Loucy (cell line): ENCODE measurements at regions not wholly inside any gene's neighbourhood (a gene's known extent, or its start where the extent isn't known, plus 50 kb on each side); places are given as distances from the start of the nearest gene placed in this dataset.

Source experiments
- H2AFZ ChIP-seq: fragments of 200-600 bp; sonication (generic); 2 replicates; pipeline ENCODE4 v1.6.0; 2016; ENCODE audit warnings: antibody characterized with exemption, mild to moderate bottlenecking, low read length, moderate library complexity
- H3F3A ChIP-seq: fragments of 200-600 bp; 2 replicates; pipeline ENCODE4 v1.6.0; 2016; ENCODE audit warnings: antibody characterized with exemption, low read depth, mild to moderate bottlenecking
- H3K27me3 ChIP-seq: fragments of 200-600 bp; sonication (generic); 2 replicates; pipeline ENCODE4 v1.6.1; 2014; ENCODE audit warnings: low read length, mild to moderate bottlenecking; ENCODE audit not compliant: insufficient read depth, poor library complexity, severe bottlenecking
- H3K36me3 ChIP-seq: fragments of 200-600 bp; sonication (generic); 2 replicates; pipeline ENCODE4 v1.6.1; 2016; ENCODE audit warnings: low read length; ENCODE audit not compliant: insufficient read depth
- H3K4me1 ChIP-seq: fragments of 200-600 bp; sonication (generic); 2 replicates; pipeline ENCODE4 v1.5.1; 2014; ENCODE audit warnings: low read length, mild to moderate bottlenecking; ENCODE audit not compliant: insufficient read depth, poor library complexity, severe bottlenecking
- H3K4me2 ChIP-seq: fragments of 200-600 bp; sonication (generic); 2 replicates; pipeline ENCODE4 v1.6.0; 2014; ENCODE audit warnings: antibody characterized with exemption, low read length, low read depth, mild to moderate bottlenecking; ENCODE audit not compliant: poor library complexity, severe bottlenecking
- H3K4me3 ChIP-seq: fragments of 200-600 bp; sonication (generic); 2 replicates; pipeline ENCODE4 v1.5.1; 2014; ENCODE audit warnings: low read length, mild to moderate bottlenecking, mixed read lengths; ENCODE audit not compliant: poor library complexity, severe bottlenecking
- H3K79me2 ChIP-seq: fragments of 200-600 bp; sonication (generic); 2 replicates; pipeline ENCODE4 v1.6.1; 2014; ENCODE audit warnings: low read length; ENCODE audit not compliant: insufficient read depth
- H3K9ac ChIP-seq: fragments of 200-600 bp; sonication (generic); 2 replicates; pipeline ENCODE4 v1.6.0; 2014; ENCODE audit warnings: mild to moderate bottlenecking, low read depth, low read length, moderate library complexity; ENCODE audit not compliant: poor library complexity, severe bottlenecking
- H3K9me2 ChIP-seq: fragments of 200-600 bp; sonication (generic); replicated peaks from 2 replicates; pipeline ENCODE4 v1.6.1; 2016; ENCODE audit warnings: low read depth, low read length, mixed read lengths
- H3K9me3 ChIP-seq: fragments of 200-600 bp; sonication (generic); 2 replicates; pipeline ENCODE4 v1.6.1; 2014; ENCODE audit warnings: mild to moderate bottlenecking, antibody characterized with exemption, low read length, low read depth; ENCODE audit not compliant: insufficient read depth
- H4K20me1 ChIP-seq: fragments of 200-600 bp; sonication (generic); 2 replicates; pipeline ENCODE4 v1.6.0; 2014; ENCODE audit warnings: antibody characterized with exemption, low read length, mild to moderate bottlenecking; ENCODE audit not compliant: insufficient read depth, poor library complexity, severe bottlenecking
- CTCF ChIP-seq: fragments of 200-600 bp; sonication (generic); conservative IDR thresholded peaks from 2 replicates; pipeline ENCODE4 v1.5.1; 2014; ENCODE audit warnings: mild to moderate bottlenecking, antibody characterized with exemption, low read length
- EZH2phosphoT487 ChIP-seq: fragments of 200-600 bp; IDR thresholded peaks from 2 replicates; pipeline ENCODE4 v1.6.1; 2018; ENCODE audit warnings: antibody characterized with exemption, mild to moderate bottlenecking, moderate library complexity, borderline replicate concordance

GRCh38 chr7:25907731-25908130 is 244.3 kb upstream of the NFE2L3 start:
- no peak overlapping the region for H3K4me2 ChIP-seq

GRCh38 chr7:25908154-25908949 is 243.6 kb upstream of the NFE2L3 start:
- Histone ChIP-seq H3K4me1 (peaks cover 2% of the 10 kb centered on the region), H3K4me3 (no peak overlapping the region), H3K9me2 (no peaks in the 10 kb centered on the region), H3F3A (no peaks in the 10 kb centered on the region), H3K9me3 (no peaks in the 10 kb centered on the region), H4K20me1 (no peaks in the 10 kb centered on the region), H3K79me2 (no peaks in the 10 kb centered on the region), H3K36me3 (no peaks in the 10 kb centered on the region), H3K9ac (no peak overlapping the region), H3K4me2 (no peak overlapping the region), H3K27me3 (peaks cover 20% of the 10 kb centered on the region), H2AFZ (no peak overlapping the region)
- no peak for TF ChIP-seq CTCF
- TF ChIP-seq EZH2phosphoT487: no peak

More at GRCh38 chr7:25907731-25908130, 244.3 kb upstream of the NFE2L3 start:
- TF ChIP-seq EZH2phosphoT487 (no peak), CTCF (no peak)
- no peaks in the 10 kb centered on the region for H4K20me1 ChIP-seq
- no peaks in the 10 kb centered on the region for H3K9me2 ChIP-seq
- H3K36me3 ChIP-seq: no peaks in the 10 kb centered on the region
- H2AFZ ChIP-seq: no peak overlapping the region
- H3K9me3 ChIP-seq: no peaks in the 10 kb centered on the region
- no peaks in the 10 kb centered on the region for H3F3A ChIP-seq
- peaks cover 20% of the 10 kb centered on the region for H3K27me3 ChIP-seq
- H3K4me1 ChIP-seq: peaks cover 8% of the 10 kb centered on the region
- no peak overlapping the region for H3K4me3 ChIP-seq
- H3K9ac ChIP-seq: no peak overlapping the region
- H3K79me2 ChIP-seq: no peaks in the 10 kb centered on the region

GRCh38 chr7:25911738-25912607 is 240.0 kb upstream of the NFE2L3 start:
- Histone ChIP-seq H3K9me3 (no peaks in the 10 kb centered on the region), H3K4me2 (no peak overlapping the region), H3K27me3 (peaks cover 4% of the 10 kb centered on the region), H4K20me1 (no peaks in the 10 kb centered on the region), H3K9me2 (no peaks in the 10 kb centered on the region), H2AFZ (no peak overlapping the region), H3F3A (no peaks in the 10 kb centered on the region), H3K4me1 (no peaks in the 10 kb centered on the region), H3K36me3 (no peaks in the 10 kb centered on the region), H3K79me2 (no peaks in the 10 kb centered on the region), H3K9ac (no peak overlapping the region), H3K4me3 (no peak overlapping the region)
- no peak for TF ChIP-seq CTCF
- TF ChIP-seq EZH2phosphoT487: no peak
